A549 (cell line): ENCODE measurements at regions not wholly inside any gene's neighbourhood (a gene's known extent, or its start where the extent isn't known, plus 50 kb on each side); places are given as distances from the start of the nearest gene placed in this dataset.

Experiments used
- ATOH8 ChIP-seq: fragments of 250-450 bp; sonication (Bioruptor Pico); IDR thresholded peaks from 2 replicates; pipeline ENCODE4 v1.5.0; 2020; ENCODE audit warnings: low read depth, mild to moderate bottlenecking, moderate library complexity
- CHD2 ChIP-seq: fragments of 150-350 bp; IDR thresholded peaks from 2 replicates; pipeline ENCODE4 v1.6.1; 2014; ENCODE audit warnings: low read length; ENCODE audit not compliant: partially characterized antibody
- EP300 ChIP-seq, 2 experiments: fragments of >200 bp; sonication (Bioruptor Twin); formaldehyde crosslinking; IDR thresholded peaks; 2 replicates in 1 of 2; 3 replicates in 1 of 2; pipeline ENCODE4 v1.6.1; 2016 to 2017
- HES2 ChIP-seq: fragments of >200 bp; sonication (Bioruptor Twin); formaldehyde crosslinking; IDR thresholded peaks from 2 replicates; pipeline ENCODE4 v1.6.1; 2016
- KDM1A ChIP-seq: fragments of 200-600 bp; sonication (generic); IDR thresholded peaks from 2 replicates; pipeline ENCODE4 v1.6.1; 2016; ENCODE audit warnings: low read depth, mild to moderate bottlenecking
- NPAS2 ChIP-seq: fragments of 250-450 bp; sonication (Bioruptor Pico); IDR thresholded peaks from 2 replicates; pipeline ENCODE4 v1.8.0; 2022; ENCODE audit warnings: mild to moderate bottlenecking, moderate library complexity, borderline replicate concordance
- NR3C1 ChIP-seq: fragments of >200 bp; sonication (Bioruptor Twin); formaldehyde crosslinking; IDR thresholded peaks from 3 replicates; pipeline ENCODE4 v1.6.1; 2017
- POLR2A ChIP-seq: IDR thresholded peaks from 2 replicates; pipeline ENCODE4 v1.6.1; 2012; ENCODE audit warnings: mild to moderate bottlenecking, low read length
- RAD21 ChIP-seq, 2 experiments: fragments of >200 bp in 1 of 2; sonication (Bioruptor Twin) in 1 of 2; formaldehyde crosslinking in 1 of 2; IDR thresholded peaks in 1 of 2; conservative IDR thresholded peaks in 1 of 2; 2 replicates in 1 of 2; 3 replicates in 1 of 2; pipeline ENCODE4 v1.6.1; 2012 to 2018; ENCODE audit warnings: inconsistent platforms in 1 of 2
- RFX5 ChIP-seq: fragments of 450-650 bp; IDR thresholded peaks from 2 replicates; pipeline ENCODE4 v1.7.1; 2014; ENCODE audit warnings: antibody characterized with exemption, mild to moderate bottlenecking, moderate library complexity
- TP53 ChIP-seq: fragments of 250-450 bp; sonication (Bioruptor Pico); IDR thresholded peaks from 2 replicates; pipeline ENCODE4 v1.5.0; 2021; ENCODE audit warnings: mild to moderate bottlenecking, moderate library complexity
- USF2 ChIP-seq: fragments of 450-650 bp; IDR thresholded peaks from 2 replicates; pipeline ENCODE4 v1.6.1; 2014; ENCODE audit warnings: antibody characterized with exemption
- TF ChIP-seq, protein P1 (sequence below): fragments of >200 bp; sonication (Bioruptor Twin); formaldehyde crosslinking; IDR thresholded peaks from 3 replicates; pipeline ENCODE4 v1.5.1; 2016
- TF ChIP-seq, protein P2 (sequence below): fragments of 200-600 bp; sonication (generic); IDR thresholded peaks from 2 replicates; pipeline ENCODE4 v1.6.1; 2016; ENCODE audit warnings: antibody characterized with exemption, mild to moderate bottlenecking, moderate library complexity

- TF ChIP-seq, protein P1, sequence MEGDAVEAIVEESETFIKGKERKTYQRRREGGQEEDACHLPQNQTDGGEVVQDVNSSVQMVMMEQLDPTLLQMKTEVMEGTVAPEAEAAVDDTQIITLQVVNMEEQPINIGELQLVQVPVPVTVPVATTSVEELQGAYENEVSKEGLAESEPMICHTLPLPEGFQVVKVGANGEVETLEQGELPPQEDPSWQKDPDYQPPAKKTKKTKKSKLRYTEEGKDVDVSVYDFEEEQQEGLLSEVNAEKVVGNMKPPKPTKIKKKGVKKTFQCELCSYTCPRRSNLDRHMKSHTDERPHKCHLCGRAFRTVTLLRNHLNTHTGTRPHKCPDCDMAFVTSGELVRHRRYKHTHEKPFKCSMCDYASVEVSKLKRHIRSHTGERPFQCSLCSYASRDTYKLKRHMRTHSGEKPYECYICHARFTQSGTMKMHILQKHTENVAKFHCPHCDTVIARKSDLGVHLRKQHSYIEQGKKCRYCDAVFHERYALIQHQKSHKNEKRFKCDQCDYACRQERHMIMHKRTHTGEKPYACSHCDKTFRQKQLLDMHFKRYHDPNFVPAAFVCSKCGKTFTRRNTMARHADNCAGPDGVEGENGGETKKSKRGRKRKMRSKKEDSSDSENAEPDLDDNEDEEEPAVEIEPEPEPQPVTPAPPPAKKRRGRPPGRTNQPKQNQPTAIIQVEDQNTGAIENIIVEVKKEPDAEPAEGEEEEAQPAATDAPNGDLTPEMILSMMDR: no peak
- TF ChIP-seq NR3C1: no peak
- TF ChIP-seq POLR2A: no peak
- TF ChIP-seq TP53 (CRISPR knock-in tag): no peak
- TF ChIP-seq ATOH8 (CRISPR knock-in tag): no peak
- TF ChIP-seq EP300 (IDR thresholded peaks at IDR 0.05): no peak
- TF ChIP-seq, protein P2, sequence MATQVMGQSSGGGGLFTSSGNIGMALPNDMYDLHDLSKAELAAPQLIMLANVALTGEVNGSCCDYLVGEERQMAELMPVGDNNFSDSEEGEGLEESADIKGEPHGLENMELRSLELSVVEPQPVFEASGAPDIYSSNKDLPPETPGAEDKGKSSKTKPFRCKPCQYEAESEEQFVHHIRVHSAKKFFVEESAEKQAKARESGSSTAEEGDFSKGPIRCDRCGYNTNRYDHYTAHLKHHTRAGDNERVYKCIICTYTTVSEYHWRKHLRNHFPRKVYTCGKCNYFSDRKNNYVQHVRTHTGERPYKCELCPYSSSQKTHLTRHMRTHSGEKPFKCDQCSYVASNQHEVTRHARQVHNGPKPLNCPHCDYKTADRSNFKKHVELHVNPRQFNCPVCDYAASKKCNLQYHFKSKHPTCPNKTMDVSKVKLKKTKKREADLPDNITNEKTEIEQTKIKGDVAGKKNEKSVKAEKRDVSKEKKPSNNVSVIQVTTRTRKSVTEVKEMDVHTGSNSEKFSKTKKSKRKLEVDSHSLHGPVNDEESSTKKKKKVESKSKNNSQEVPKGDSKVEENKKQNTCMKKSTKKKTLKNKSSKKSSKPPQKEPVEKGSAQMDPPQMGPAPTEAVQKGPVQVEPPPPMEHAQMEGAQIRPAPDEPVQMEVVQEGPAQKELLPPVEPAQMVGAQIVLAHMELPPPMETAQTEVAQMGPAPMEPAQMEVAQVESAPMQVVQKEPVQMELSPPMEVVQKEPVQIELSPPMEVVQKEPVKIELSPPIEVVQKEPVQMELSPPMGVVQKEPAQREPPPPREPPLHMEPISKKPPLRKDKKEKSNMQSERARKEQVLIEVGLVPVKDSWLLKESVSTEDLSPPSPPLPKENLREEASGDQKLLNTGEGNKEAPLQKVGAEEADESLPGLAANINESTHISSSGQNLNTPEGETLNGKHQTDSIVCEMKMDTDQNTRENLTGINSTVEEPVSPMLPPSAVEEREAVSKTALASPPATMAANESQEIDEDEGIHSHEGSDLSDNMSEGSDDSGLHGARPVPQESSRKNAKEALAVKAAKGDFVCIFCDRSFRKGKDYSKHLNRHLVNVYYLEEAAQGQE: no peak
- no peak for TF ChIP-seq USF2
- TF ChIP-seq NPAS2: no peak
- no peak for TF ChIP-seq CHD2
- no peak for TF ChIP-seq RAD21 (conservative IDR thresholded peaks at IDR 0.05 in 1 of 2, IDR thresholded peaks at IDR 0.05 in 1 of 2)
- TF ChIP-seq HES2: no peak
- TF ChIP-seq KDM1A: no peak
- TF ChIP-seq RFX5: no peak
Observed at GRCh38 chr14:71429902-71430301, 502.3 kb upstream of the RGS6 start.
